ENCODE measurements at regions not wholly inside any gene's neighbourhood (a gene's known extent, or its start where the extent isn't known, plus 50 kb on each side); places are given as distances from the start of the nearest gene placed in this dataset.

- DNase-seq = no peak
These were observed 78.5 kb downstream of the RPLP1 start for GRCh38 chr15:69530991-69531664.

GRCh38 chr15:69531665-69532027 lies 79.0 kb downstream of the RPLP1 start:
- no peak for DNase-seq

GRCh38 chr15:69532066-69532465 lies 79.4 kb downstream of the RPLP1 start:
- DNase-seq = no peak

- no peak for DNase-seq
These were observed 80.2 kb downstream of the RPLP1 start for GRCh38 chr15:69532856-69533255.

GRCh38 chr15:69533522-69533921 lies 80.9 kb downstream of the RPLP1 start:
- no peak for DNase-seq

GRCh38 chr15:69535101-69535638 lies 82.6 kb downstream of the RPLP1 start:
- no peak for DNase-seq

GRCh38 chr15:69535998-69536397 lies 83.4 kb downstream of the RPLP1 start:
- DNase-seq = no peak

GRCh38 chr15:69536726-69537512 lies 84.3 kb downstream of the RPLP1 start:
- DNase-seq = peak; percentile 73

GRCh38 chr15:69537901-69538300 lies 85.3 kb downstream of the RPLP1 start:
- DNase-seq = no peak

- no peak for DNase-seq
These were observed 85.8 kb downstream of the RPLP1 start for GRCh38 chr15:69538379-69538778.

GRCh38 chr15:69539345-69539744 lies 86.7 kb downstream of the RPLP1 start:
- DNase-seq = no peak

GRCh38 chr15:69540622-69541021 lies 88.0 kb downstream of the RPLP1 start:
- no peak for DNase-seq

GRCh38 chr15:69542028-69542427 lies 89.4 kb downstream of the RPLP1 start:
- no peak for DNase-seq

- no peak for DNase-seq
These were observed 91.2 kb downstream of the RPLP1 start for GRCh38 chr15:69543681-69544364.

- no peak for DNase-seq
These were observed 91.9 kb downstream of the RPLP1 start for GRCh38 chr15:69544365-69545113.

- DNase-seq = no peak
These were observed 93.6 kb downstream of the RPLP1 start for GRCh38 chr15:69546182-69546581.

- DNase-seq = no peak
These were observed 96.0 kb downstream of the RPLP1 start for GRCh38 chr15:69548395-69549180.

- DNase-seq = no peak
These were observed 98.9 kb downstream of the RPLP1 start for GRCh38 chr15:69551391-69552056.

GRCh38 chr15:69552057-69552815 lies 99.6 kb downstream of the RPLP1 start:
- DNase-seq = no peak

GRCh38 chr15:69553686-69554085 lies 101.1 kb downstream of the RPLP1 start:
- no peak for DNase-seq

Measured in right kidney (tissue), 1 donor.